Right atrium auricular region (tissue), 2 donors: ENCODE measurements at regions not wholly inside any gene's neighbourhood (a gene's known extent, or its start where the extent isn't known, plus 50 kb on each side); places are given as distances from the start of the nearest gene placed in this dataset.

ENCODE experiments used
- DNase-seq: peaks from one replicate; pipeline ENCODE4 v3.0.0-alpha.2; 2019; ENCODE audit warnings: low spot score
- H3K27ac ChIP-seq, 2 donors: fragments of 200-600 bp; sonication (generic); 1 replicate in 1 of 2; 2 replicates in 1 of 2; pipeline ENCODE4 v1.5.1; 2016 to 2019
- H3K27me3 ChIP-seq, 2 donors: fragments of 200-600 bp; sonication (generic); one replicate each; pipeline versions ENCODE4 v1.5.1 to v1.6.0; 2017 to 2019
- H3K36me3 ChIP-seq: fragments of 200-600 bp; sonication (generic); one replicate; pipeline ENCODE4 v1.5.1; 2016
- H3K4me1 ChIP-seq, 2 donors: fragments of 200-600 bp; sonication (generic); one replicate each; pipeline versions ENCODE4 v1.5.1 to v1.6.0; 2017 to 2019
- H3K4me3 ChIP-seq, 2 donors: fragments of 200-600 bp; sonication (generic); 1 replicate in 1 of 2; 2 replicates in 1 of 2; pipeline ENCODE4 v1.5.1; 2017 to 2019; ENCODE audit warnings: mild to moderate bottlenecking in 1 of 2, moderate library complexity in 1 of 2
- H3K9me3 ChIP-seq, 2 donors: fragments of 200-600 bp; sonication (generic); one replicate each; pipeline ENCODE4 v1.5.1; 2019
- CTCF ChIP-seq, 2 donors: fragments of 200-600 bp; sonication (generic); IDR thresholded peaks; one replicate each; pipeline ENCODE4 v1.5.1; 2019; ENCODE audit warnings: antibody characterized with exemption in 2 of 2

GRCh38 chr1:217921126-217921904, 290.2 kb downstream of the SPATA17 start:
- H3K9me3 ChIP-seq: no peaks in the 10 kb centered on the region
- DNase-seq: no peak
- H3K27me3 ChIP-seq: no peaks in the 10 kb centered on the region
- H3K36me3 ChIP-seq: no peaks in the 10 kb centered on the region
- no peak for TF ChIP-seq CTCF (IDR thresholded peaks at IDR 0.05)
- no peak overlapping the region for H3K4me3 ChIP-seq
- no peak overlapping the region for H3K27ac ChIP-seq
- no peaks in the 10 kb centered on the region for H3K4me1 ChIP-seq

- H3K27me3 ChIP-seq: no peaks in the 10 kb centered on the region
- DNase-seq: no peak
- no peak overlapping the region for H3K27ac ChIP-seq
- peak overlapping the region; percentile 14 to 36 for H3K4me3 ChIP-seq
- no peaks in the 10 kb centered on the region for H3K36me3 ChIP-seq
- H3K4me1 ChIP-seq: no peaks in the 10 kb centered on the region
- no peaks in the 10 kb centered on the region for H3K9me3 ChIP-seq
- TF ChIP-seq CTCF (IDR thresholded peaks at IDR 0.05): no peak
These were observed 293.8 kb downstream of the SPATA17 start for GRCh38 chr1:217924924-217925323.

- no peak for DNase-seq
- no peak for TF ChIP-seq CTCF (IDR thresholded peaks at IDR 0.05)
- no peak overlapping the region for H3K4me3 ChIP-seq
- H3K36me3 ChIP-seq: no peaks in the 10 kb centered on the region
- H3K9me3 ChIP-seq: no peaks in the 10 kb centered on the region
- no peaks in the 10 kb centered on the region for H3K27me3 ChIP-seq
- no peak overlapping the region for H3K27ac ChIP-seq
- H3K4me1 ChIP-seq: no peaks in the 10 kb centered on the region
These were observed 298.2 kb downstream of the SPATA17 start for GRCh38 chr1:217929213-217929885.

- DNase-seq: no peak
- no peak for TF ChIP-seq CTCF (IDR thresholded peaks at IDR 0.05)
- Histone ChIP-seq H3K27me3 (no peaks in the 10 kb centered on the region), H3K9me3 (no peaks in the 10 kb centered on the region), H3K36me3 (no peaks in the 10 kb centered on the region), H3K4me1 (no peaks in the 10 kb centered on the region), H3K27ac (no peak overlapping the region), H3K4me3 (no peak overlapping the region)
These were observed 312.2 kb downstream of the SPATA17 start for GRCh38 chr1:217943361-217943760.

GRCh38 chr1:217944550-217944949, 313.4 kb downstream of the SPATA17 start:
- Histone ChIP-seq H3K27me3 (no peaks in the 10 kb centered on the region), H3K9me3 (no peaks in the 10 kb centered on the region), H3K4me3 (no peak overlapping the region), H3K4me1 (no peaks in the 10 kb centered on the region), H3K27ac (no peak overlapping the region), H3K36me3 (no peaks in the 10 kb centered on the region)
- DNase-seq: no peak
- no peak for TF ChIP-seq CTCF (IDR thresholded peaks at IDR 0.05)
